DMS53 treated with DMSO at 0.1 percent for 48 hours (cell line): ENCODE measurements at regions not wholly inside any gene's neighbourhood (a gene's known extent, or its start where the extent isn't known, plus 50 kb on each side); places are given as distances from the start of the nearest gene placed in this dataset.
"Not testable (repeated sequence)": the region's sequence is repeated elsewhere in the genome, so short reads cannot be mapped to it uniquely, and the experiment has no call there.

ENCODE experiments used
- DNase-seq: peaks from one replicate; lab custom pipeline; 2025; ENCODE audit not compliant: unreplicated experiment; lab: John Stamatoyannopoulos, UW

DNA sequence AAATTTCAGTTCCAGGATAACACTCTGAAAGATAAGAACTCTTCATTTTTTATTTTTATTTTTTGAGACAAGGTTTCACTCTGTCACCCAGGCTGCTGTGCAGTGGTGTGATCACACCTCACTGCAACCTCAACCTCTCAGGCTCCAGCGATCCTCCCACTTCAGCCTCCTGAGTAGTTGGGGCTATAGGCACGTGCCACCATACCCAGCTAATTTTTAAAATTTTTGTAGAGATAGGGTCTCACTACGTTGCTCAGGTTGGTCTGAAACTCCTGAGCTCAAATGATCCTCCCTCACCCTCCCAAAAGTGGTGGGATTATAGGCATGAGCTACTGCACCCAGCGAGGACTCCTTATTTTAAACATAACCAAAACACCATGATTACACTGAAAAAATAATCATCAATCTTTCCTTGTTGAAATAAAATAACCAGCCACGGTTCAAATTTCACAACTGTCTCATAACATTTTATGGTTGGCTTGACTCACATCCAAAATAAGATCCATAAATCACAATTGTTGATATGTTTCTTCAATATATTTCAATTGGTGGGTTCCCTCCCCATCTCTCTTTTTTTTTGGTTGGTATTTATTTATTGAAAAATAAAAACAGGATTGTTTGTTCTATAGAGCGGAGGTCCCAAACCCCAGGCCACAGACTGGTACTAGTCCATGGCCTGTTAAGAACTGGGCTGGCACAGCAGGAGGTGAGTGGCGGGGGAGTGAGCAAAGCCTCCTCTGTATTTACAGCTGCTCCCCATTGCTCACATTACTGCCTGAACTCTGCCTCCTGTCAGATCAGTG lies 60.1 kb upstream of the FAM171A1 start:
- no peak for DNase-seq

DNA sequence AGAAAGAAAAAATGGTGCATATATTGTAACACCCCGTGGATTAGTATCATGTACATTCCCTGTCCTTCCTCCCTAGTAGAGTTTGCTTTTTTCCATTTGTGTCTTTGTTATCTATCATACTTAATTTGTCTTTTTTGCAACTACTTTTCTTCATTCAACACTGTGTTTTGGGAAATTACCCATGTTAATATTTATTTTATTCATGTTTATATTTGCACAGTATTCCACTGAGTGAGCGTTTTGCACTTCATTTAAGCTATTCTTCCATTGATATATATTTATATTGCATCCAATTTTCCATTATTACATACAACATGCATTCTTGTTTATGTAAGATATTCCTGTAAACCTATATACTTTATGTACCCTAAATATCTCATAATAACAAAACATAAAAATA lies 57.6 kb upstream of the FAM171A1 start:
- DNase-seq, result no peak

DNA sequence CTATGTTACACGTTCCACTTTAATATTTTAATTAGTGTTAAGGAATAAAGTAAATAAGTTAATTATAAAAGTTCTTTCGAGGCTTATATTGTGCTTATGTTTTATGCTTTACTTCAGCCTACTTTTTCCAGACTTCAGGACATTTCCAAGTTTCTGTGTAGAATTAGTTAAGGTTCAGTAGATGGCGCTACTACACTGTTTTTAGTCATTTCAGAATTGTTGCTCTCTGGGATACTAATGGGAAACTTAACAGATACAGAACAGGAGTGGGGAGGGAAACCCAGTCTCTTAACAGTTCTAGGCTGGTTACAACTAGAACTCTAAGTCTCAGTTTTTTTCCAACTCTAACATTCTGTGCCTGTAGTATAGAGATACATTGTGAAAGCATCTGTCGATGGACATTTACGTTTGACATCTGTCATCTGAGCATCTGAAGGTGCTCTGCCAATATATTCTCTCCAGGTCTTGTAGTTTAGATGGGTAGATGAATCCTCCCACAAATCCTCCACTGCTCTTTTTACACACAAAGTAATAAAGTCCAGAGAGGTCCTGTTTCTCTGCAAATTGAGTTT lies 56.8 kb upstream of the FAM171A1 start:
- DNase-seq, result peak; percentile 15

DNA sequence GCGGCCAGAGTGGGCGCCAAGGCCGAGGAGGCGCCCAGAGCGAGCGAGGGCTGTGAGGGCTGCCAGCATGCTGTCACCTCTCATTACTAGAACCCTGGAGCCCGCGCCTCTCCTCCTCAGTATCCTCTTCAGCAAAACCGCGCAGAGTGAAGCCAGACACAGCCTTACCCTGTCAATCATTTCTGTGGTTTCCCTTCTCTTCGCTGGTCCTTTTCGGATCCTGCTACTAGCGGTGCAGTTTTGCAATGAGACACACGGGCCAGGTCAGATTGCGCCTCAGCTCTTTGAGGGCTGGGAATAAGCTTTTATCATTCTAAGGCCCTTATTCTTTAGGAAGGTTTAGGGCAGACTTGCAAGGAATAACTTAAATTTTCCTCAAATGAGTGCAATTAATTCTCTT lies 55.5 kb upstream of the FAM171A1 start:
- DNase-seq, result no peak

DNA sequence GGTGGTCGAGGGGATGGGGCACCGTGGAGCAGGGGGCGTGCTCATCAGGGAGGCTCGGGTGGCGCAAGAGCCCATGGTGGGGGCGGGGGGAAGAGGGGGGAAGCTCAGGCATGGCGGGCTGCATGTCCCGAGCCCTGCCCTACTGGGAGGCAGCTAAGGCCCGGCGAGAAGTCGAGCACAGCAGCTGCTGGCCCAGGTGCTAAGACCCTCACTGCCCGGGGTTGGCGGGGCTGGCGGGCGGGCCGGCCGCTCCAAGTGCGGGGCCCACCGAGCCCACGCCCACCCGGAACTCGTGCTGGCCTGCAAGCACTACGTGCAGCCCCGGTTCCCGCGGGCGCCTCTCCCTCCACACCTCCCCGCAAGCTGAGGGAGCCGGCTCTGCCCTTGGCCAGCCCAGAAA lies 55.0 kb upstream of the FAM171A1 start:
- no peak for DNase-seq

DNA sequence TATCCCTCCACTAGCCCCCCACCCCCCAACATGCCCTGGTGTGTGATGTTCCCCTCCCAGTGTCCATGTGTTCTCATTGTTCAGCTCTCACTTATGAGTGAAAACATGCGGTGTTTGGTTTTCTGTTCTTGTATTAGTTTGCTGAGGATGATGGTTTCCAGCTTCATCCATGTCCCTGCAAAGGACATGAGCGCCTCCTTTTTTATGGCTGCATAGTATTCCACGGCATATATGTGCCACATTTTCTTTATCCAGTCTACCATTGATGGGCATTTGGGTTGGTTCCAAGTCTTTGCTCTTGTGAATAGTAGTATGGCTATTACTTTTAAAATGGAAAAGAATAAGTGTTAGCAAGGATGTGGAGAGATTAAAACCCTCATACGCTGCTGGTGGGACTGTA lies 50.8 kb upstream of the FAM171A1 start:
- DNase-seq, result not testable (repeated sequence)
